ENCODE measurements at regions not wholly inside any gene's neighbourhood (a gene's known extent, or its start where the extent isn't known, plus 50 kb on each side); places are given as distances from the start of the nearest gene placed in this dataset.
"Not testable (repeated sequence)": the region's sequence is repeated elsewhere in the genome, so short reads cannot be mapped to it uniquely, and the experiment has no call there.

GRCh38 chr3:81998139-81998755, 236.8 kb upstream of the GBE1 start:
- DNase-seq: peak; percentile 14

- DNase-seq: no peak
These were observed 235.9 kb upstream of the GBE1 start for GRCh38 chr3:81997390-81997789.

- no peak for DNase-seq
These were observed 233.9 kb upstream of the GBE1 start for GRCh38 chr3:81995329-81995728.

GRCh38 chr3:81989758-81990157, 228.3 kb upstream of the GBE1 start:
- DNase-seq: no peak

GRCh38 chr3:81989274-81989673, 227.8 kb upstream of the GBE1 start:
- DNase-seq: no peak

GRCh38 chr3:81987412-81987811, 226.0 kb upstream of the GBE1 start:
- not testable (repeated sequence) for DNase-seq

GRCh38 chr3:81985996-81986723, 224.7 kb upstream of the GBE1 start:
- no peak for DNase-seq

- DNase-seq: no peak
These were observed 221.9 kb upstream of the GBE1 start for GRCh38 chr3:81983382-81983781.

- no peak for DNase-seq
These were observed 219.4 kb upstream of the GBE1 start for GRCh38 chr3:81980596-81981494.

- DNase-seq: no peak
These were observed 213.3 kb upstream of the GBE1 start for GRCh38 chr3:81974751-81975150.

GRCh38 chr3:81968658-81969057, 207.2 kb upstream of the GBE1 start:
- DNase-seq: no peak

GRCh38 chr3:81967393-81967792, 205.9 kb upstream of the GBE1 start:
- no peak for DNase-seq

- DNase-seq: no peak
These were observed 204.3 kb upstream of the GBE1 start for GRCh38 chr3:81965696-81966095.

- DNase-seq: no peak
These were observed 201.0 kb upstream of the GBE1 start for GRCh38 chr3:81962396-81962795.

- no peak for DNase-seq
These were observed 197.7 kb upstream of the GBE1 start for GRCh38 chr3:81958972-81959640.

GRCh38 chr3:81955878-81956277, 194.4 kb upstream of the GBE1 start:
- no peak for DNase-seq

GRCh38 chr3:81953111-81953510, 191.7 kb upstream of the GBE1 start:
- DNase-seq: no peak

- DNase-seq: no peak
These were observed 190.7 kb upstream of the GBE1 start for GRCh38 chr3:81952141-81952540.

GRCh38 chr3:81951636-81952035, 190.2 kb upstream of the GBE1 start:
- no peak for DNase-seq

- no peak for DNase-seq
These were observed 189.7 kb upstream of the GBE1 start for GRCh38 chr3:81951106-81951505.

GRCh38 chr3:81947359-81947758, 185.9 kb upstream of the GBE1 start:
- DNase-seq: no peak

- DNase-seq: no peak
These were observed 177.2 kb upstream of the GBE1 start for GRCh38 chr3:81938681-81939080.

- no peak for DNase-seq
These were observed 175.4 kb upstream of the GBE1 start for GRCh38 chr3:81936817-81937216.

All from amniotic stem cell (primary cell).